AG09319 (cell line): ENCODE measurements at regions not wholly inside any gene's neighbourhood (a gene's known extent, or its start where the extent isn't known, plus 50 kb on each side); places are given as distances from the start of the nearest gene placed in this dataset.

Experiments
- DNase-seq: peaks from one replicate; pipeline ENCODE4 v3.0.0-alpha.2; 2010; ENCODE audit warnings: low read depth; ENCODE audit errors: extremely low read depth
- CTCF ChIP-seq: IDR thresholded peaks from 2 replicates; pipeline ENCODE4 v1.5.1; 2011; ENCODE audit warnings: low read depth, mild to moderate bottlenecking, inconsistent platforms, low read length, moderate library complexity

- no peak for DNase-seq
- TF ChIP-seq CTCF = no peak
These were observed 109.8 kb upstream of the DST start for GRCh38 chr6:56752534-56752933.

GRCh38 chr6:56752009-56752408 is 109.3 kb upstream of the DST start:
- DNase-seq = no peak
- TF ChIP-seq CTCF = no peak

- no peak for DNase-seq
- TF ChIP-seq CTCF = no peak
These were observed 108.9 kb upstream of the DST start for GRCh38 chr6:56751604-56752003.

GRCh38 chr6:56750686-56751085 is 108.0 kb upstream of the DST start:
- no peak for DNase-seq
- no peak for TF ChIP-seq CTCF

- TF ChIP-seq CTCF = no peak
- no peak for DNase-seq
These were observed 107.0 kb upstream of the DST start for GRCh38 chr6:56749632-56750151.

- TF ChIP-seq CTCF = no peak
- no peak for DNase-seq
These were observed 104.2 kb upstream of the DST start for GRCh38 chr6:56746767-56747504.

- DNase-seq = no peak
- TF ChIP-seq CTCF = no peak
These were observed 103.3 kb upstream of the DST start for GRCh38 chr6:56745971-56746370.
